ENCODE measurements at regions not wholly inside any gene's neighbourhood (a gene's known extent, or its start where the extent isn't known, plus 50 kb on each side); places are given as distances from the start of the nearest gene placed in this dataset.

GRCh38 chr3:177746337-177746933 lies 549.2 kb upstream of the TBL1XR1 start:
- Mint-ChIP-seq H3K27me3 (ENCODE audit: low read depth) (no peaks in the 10 kb centered on the region), H3K9me3 (ENCODE audit: low read depth) (peaks cover 2% of the 10 kb centered on the region), H3K4me1 (ENCODE audit: low read depth) (peaks cover 47% of the 10 kb centered on the region), H3K4me3 (ENCODE audit: unreplicated experiment) (no peak overlapping the region), H3K27ac (ENCODE audit: unreplicated experiment) (peak overlapping the region; percentile 88), H3K36me3 (ENCODE audit: low read depth) (peaks cover 4% of the 10 kb centered on the region)
- TF ChIP-seq, protein P1, sequence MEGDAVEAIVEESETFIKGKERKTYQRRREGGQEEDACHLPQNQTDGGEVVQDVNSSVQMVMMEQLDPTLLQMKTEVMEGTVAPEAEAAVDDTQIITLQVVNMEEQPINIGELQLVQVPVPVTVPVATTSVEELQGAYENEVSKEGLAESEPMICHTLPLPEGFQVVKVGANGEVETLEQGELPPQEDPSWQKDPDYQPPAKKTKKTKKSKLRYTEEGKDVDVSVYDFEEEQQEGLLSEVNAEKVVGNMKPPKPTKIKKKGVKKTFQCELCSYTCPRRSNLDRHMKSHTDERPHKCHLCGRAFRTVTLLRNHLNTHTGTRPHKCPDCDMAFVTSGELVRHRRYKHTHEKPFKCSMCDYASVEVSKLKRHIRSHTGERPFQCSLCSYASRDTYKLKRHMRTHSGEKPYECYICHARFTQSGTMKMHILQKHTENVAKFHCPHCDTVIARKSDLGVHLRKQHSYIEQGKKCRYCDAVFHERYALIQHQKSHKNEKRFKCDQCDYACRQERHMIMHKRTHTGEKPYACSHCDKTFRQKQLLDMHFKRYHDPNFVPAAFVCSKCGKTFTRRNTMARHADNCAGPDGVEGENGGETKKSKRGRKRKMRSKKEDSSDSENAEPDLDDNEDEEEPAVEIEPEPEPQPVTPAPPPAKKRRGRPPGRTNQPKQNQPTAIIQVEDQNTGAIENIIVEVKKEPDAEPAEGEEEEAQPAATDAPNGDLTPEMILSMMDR (IDR thresholded peaks at IDR 0.05): no peak
- DNase-seq (ENCODE audit: low spot score): no peak

GRCh38 chr3:177749836-177750235 lies 552.6 kb upstream of the TBL1XR1 start:
- Mint-ChIP-seq H3K4me1 (ENCODE audit: low read depth) (peaks cover 58% of the 10 kb centered on the region), H3K27ac (ENCODE audit: unreplicated experiment) (no peak overlapping the region), H3K4me3 (ENCODE audit: unreplicated experiment) (no peak overlapping the region), H3K27me3 (ENCODE audit: low read depth) (no peaks in the 10 kb centered on the region), H3K36me3 (ENCODE audit: low read depth) (peaks cover 4% of the 10 kb centered on the region), H3K9me3 (ENCODE audit: low read depth) (no peaks in the 10 kb centered on the region)
- TF ChIP-seq, protein P1 (IDR thresholded peaks at IDR 0.05): no peak
- no peak for DNase-seq (ENCODE audit: low spot score)

- Mint-ChIP-seq H3K4me3 (ENCODE audit: unreplicated experiment) (no peak overlapping the region), H3K36me3 (ENCODE audit: low read depth) (peaks cover 4% of the 10 kb centered on the region), H3K9me3 (ENCODE audit: low read depth) (no peaks in the 10 kb centered on the region), H3K27ac (ENCODE audit: unreplicated experiment) (no peak overlapping the region), H3K27me3 (ENCODE audit: low read depth) (no peaks in the 10 kb centered on the region), H3K4me1 (ENCODE audit: low read depth) (peaks cover 58% of the 10 kb centered on the region)
- TF ChIP-seq, protein P1 (IDR thresholded peaks at IDR 0.05): no peak
- no peak for DNase-seq (ENCODE audit: low spot score)
Measured at GRCh38 chr3:177750436-177750835, 553.2 kb upstream of the TBL1XR1 start.

DNA sequence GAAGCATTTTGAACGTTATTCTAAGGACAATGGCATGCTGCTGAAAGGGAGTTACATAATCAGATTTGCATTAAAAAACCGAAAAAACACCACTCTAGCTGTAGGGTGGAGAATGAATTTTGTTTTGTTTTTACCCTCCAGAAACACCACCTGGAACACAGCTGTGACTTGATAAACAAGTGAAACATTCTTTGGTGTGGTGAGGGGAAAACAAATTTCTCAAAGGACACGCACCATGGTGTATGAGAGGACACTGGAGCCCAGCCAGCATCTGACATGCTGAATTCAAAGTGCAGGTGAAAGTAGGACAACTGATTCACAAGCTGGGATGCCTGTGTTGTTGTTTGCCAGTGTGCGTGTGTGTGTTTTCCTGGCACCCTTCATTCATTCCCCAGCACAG lies 554.5 kb upstream of the TBL1XR1 start:
- DNase-seq (ENCODE audit: low spot score): no peak
- Mint-ChIP-seq H3K4me3 (ENCODE audit: unreplicated experiment) (no peak overlapping the region), H3K27me3 (ENCODE audit: low read depth) (no peaks in the 10 kb centered on the region), H3K27ac (ENCODE audit: unreplicated experiment) (no peak overlapping the region), H3K4me1 (ENCODE audit: low read depth) (peaks cover 44% of the 10 kb centered on the region), H3K9me3 (ENCODE audit: low read depth) (no peaks in the 10 kb centered on the region), H3K36me3 (ENCODE audit: low read depth) (peaks cover 4% of the 10 kb centered on the region)
- TF ChIP-seq, protein P1 (IDR thresholded peaks at IDR 0.05): no peak

DNA sequence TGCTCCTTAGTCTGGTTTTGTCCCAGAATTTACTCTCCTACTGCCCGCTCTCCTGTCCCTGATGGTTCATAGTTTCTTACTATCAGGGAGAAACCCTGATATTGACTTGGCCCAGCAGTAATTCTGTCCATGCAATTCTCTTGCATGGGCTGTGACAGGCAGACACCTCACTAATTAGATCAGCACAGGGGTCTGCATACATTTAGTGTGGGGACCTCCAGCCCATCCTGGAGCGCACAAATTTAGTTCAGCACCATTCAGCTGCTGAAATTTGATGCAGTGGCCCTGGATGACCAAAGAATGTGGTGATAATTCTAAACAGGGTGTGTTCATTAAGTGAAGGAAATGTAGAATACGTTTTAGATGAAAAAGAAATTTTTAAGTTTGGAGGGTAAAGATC lies 555.5 kb upstream of the TBL1XR1 start:
- Mint-ChIP-seq H3K4me1 (ENCODE audit: low read depth) (peaks cover 34% of the 10 kb centered on the region), H3K27me3 (ENCODE audit: low read depth) (no peaks in the 10 kb centered on the region), H3K4me3 (ENCODE audit: unreplicated experiment) (no peak overlapping the region), H3K36me3 (ENCODE audit: low read depth) (peaks cover 2% of the 10 kb centered on the region), H3K9me3 (ENCODE audit: low read depth) (no peaks in the 10 kb centered on the region), H3K27ac (ENCODE audit: unreplicated experiment) (no peak overlapping the region)
- DNase-seq (ENCODE audit: low spot score): no peak
- TF ChIP-seq, protein P1 (IDR thresholded peaks at IDR 0.05): no peak

All from chondrocyte (in vitro differentiated cells).